ENCODE measurements at regions not wholly inside any gene's neighbourhood (a gene's known extent, or its start where the extent isn't known, plus 50 kb on each side); places are given as distances from the start of the nearest gene placed in this dataset.

- TF ChIP-seq EZH2phosphoT487 (IDR thresholded peaks at IDR 0.05; ENCODE audit: low read depth, severe bottlenecking, unreplicated experiment) (no peak), CTCF (IDR thresholded peaks at IDR 0.05; ENCODE audit: poor library complexity) (no peak)
Measured at GRCh38 chr6:23663652-23664051, 462.4 kb upstream of the NRSN1 start.
